WERI-Rb-1 (cell line): ENCODE measurements at regions not wholly inside any gene's neighbourhood (a gene's known extent, or its start where the extent isn't known, plus 50 kb on each side); places are given as distances from the start of the nearest gene placed in this dataset.

Experiments
- DNase-seq: peaks from one replicate; pipeline ENCODE4 v3.0.0-alpha.2; 2020
- H3K27ac ChIP-seq: fragments of 250-450 bp; sonication (Bioruptor Pico); 2 replicates; pipeline ENCODE4 v1.5.1; 2020; ENCODE audit warnings: mild to moderate bottlenecking, moderate library complexity
- H3K27me3 ChIP-seq: fragments of 250-450 bp; sonication (Bioruptor Pico); 2 replicates; pipeline ENCODE4 v1.5.1; 2021; ENCODE audit warnings: mild to moderate bottlenecking, low read depth, moderate library complexity; ENCODE audit not compliant: insufficient read depth, severe bottlenecking
- H3K36me3 ChIP-seq: fragments of 250-450 bp; sonication (Bioruptor Pico); 2 replicates; pipeline ENCODE4 v1.5.1; 2020; ENCODE audit warnings: mild to moderate bottlenecking, moderate library complexity
- H3K4me3 ChIP-seq: 2 replicates; pipeline ENCODE4 v1.5.1; 2011; ENCODE audit warnings: low read depth, mild to moderate bottlenecking, control low read depth, low read length
- H3K9me3 ChIP-seq: fragments of 250-450 bp; sonication (Bioruptor Pico); 2 replicates; pipeline ENCODE4 v1.5.1; 2021; ENCODE audit warnings: mild to moderate bottlenecking, moderate library complexity; ENCODE audit not compliant: severe bottlenecking
- TF ChIP-seq, protein P1 (sequence below): IDR thresholded peaks from 2 replicates; pipeline ENCODE4 v1.5.1; 2011; ENCODE audit warnings: low read depth, mild to moderate bottlenecking, control low read depth, inconsistent platforms, low read length

DNA sequence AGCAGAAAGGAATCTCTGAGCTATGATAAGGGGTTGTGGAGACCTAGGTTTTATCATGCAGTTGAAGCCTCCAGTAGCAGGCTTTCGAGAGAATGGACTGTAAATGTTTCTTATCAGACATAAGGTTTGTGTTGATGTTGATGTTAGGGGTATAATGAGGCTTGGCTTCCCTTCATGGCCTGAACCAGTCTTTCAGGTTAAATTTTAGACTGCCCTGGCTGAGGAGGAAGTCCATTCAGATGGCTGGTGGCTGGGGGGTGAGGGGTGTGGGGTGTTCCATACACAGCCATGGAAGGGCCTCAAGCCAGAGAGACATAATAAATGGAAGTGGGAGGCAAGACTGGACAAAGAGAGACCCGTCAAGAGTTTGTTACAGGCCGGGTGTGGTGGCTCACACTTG, 65.1 kb downstream of the IRF2BPL start:
- H3K4me3 ChIP-seq = no peak overlapping the region
- H3K27me3 ChIP-seq = no peaks in the 10 kb centered on the region
- H3K36me3 ChIP-seq = no peaks in the 10 kb centered on the region
- H3K27ac ChIP-seq = no peak overlapping the region
- DNase-seq = no peak
- TF ChIP-seq, protein P1, sequence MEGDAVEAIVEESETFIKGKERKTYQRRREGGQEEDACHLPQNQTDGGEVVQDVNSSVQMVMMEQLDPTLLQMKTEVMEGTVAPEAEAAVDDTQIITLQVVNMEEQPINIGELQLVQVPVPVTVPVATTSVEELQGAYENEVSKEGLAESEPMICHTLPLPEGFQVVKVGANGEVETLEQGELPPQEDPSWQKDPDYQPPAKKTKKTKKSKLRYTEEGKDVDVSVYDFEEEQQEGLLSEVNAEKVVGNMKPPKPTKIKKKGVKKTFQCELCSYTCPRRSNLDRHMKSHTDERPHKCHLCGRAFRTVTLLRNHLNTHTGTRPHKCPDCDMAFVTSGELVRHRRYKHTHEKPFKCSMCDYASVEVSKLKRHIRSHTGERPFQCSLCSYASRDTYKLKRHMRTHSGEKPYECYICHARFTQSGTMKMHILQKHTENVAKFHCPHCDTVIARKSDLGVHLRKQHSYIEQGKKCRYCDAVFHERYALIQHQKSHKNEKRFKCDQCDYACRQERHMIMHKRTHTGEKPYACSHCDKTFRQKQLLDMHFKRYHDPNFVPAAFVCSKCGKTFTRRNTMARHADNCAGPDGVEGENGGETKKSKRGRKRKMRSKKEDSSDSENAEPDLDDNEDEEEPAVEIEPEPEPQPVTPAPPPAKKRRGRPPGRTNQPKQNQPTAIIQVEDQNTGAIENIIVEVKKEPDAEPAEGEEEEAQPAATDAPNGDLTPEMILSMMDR = no peak
- H3K9me3 ChIP-seq = no peaks in the 10 kb centered on the region

GRCh38 chr14:76962303-76962660, 66.2 kb downstream of the IRF2BPL start:
- TF ChIP-seq, protein P1 = no peak

DNA sequence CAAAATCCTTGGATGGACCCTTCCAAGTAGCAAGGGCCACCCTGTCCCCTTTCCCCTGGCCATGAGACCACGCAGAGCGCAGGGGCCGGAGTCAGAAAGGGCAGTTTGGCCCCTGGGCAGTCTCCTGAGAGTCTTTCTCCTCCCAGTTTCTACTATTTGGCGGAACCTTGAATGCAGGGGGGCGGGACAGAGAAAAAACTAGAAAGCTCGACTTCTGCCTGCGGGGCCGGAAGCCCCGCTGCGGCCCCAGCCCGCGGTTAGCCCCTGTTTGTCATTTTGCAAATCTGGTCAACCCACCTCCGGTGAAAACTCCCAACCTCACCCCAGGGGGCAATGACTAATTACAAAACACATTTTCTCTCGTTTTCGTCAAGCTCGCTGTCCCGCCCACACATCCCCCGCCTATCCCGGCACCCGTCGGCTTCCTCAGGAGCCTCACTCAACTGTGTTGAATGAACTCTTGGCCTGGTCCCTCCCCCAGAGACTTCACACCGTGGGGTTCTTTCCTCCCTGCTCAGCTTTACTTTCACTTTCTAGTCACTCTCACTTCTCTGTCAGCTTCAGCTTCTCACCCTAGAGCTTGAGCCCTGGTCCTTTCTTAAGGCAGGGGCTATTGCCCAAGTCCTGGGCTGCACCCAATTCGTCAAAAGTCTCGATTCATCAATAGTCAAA, 66.7 kb downstream of the IRF2BPL start:
- H3K4me3 ChIP-seq = no peak overlapping the region
- H3K9me3 ChIP-seq = no peaks in the 10 kb centered on the region
- H3K27ac ChIP-seq = no peak overlapping the region
- no peaks in the 10 kb centered on the region for H3K27me3 ChIP-seq
- TF ChIP-seq, protein P1 = no peak
- no peak for DNase-seq
- H3K36me3 ChIP-seq = no peaks in the 10 kb centered on the region

More at GRCh38 chr14:76962303-76962660, 66.2 kb downstream of the IRF2BPL start:
- DNase-seq = no peak
- Histone ChIP-seq H3K4me3 (no peak overlapping the region), H3K36me3 (no peaks in the 10 kb centered on the region), H3K9me3 (no peaks in the 10 kb centered on the region), H3K27ac (no peak overlapping the region), H3K27me3 (no peaks in the 10 kb centered on the region)

- Histone ChIP-seq H3K27me3 (no peaks in the 10 kb centered on the region), H3K36me3 (no peaks in the 10 kb centered on the region), H3K4me3 (no peak overlapping the region), H3K9me3 (no peaks in the 10 kb centered on the region), H3K27ac (peak overlapping the region; percentile 66)
- TF ChIP-seq, protein P1 = no peak
- peak; percentile 77 for DNase-seq
These were observed 69.4 kb downstream of the IRF2BPL start for GRCh38 chr14:76958980-76959710.

DNA sequence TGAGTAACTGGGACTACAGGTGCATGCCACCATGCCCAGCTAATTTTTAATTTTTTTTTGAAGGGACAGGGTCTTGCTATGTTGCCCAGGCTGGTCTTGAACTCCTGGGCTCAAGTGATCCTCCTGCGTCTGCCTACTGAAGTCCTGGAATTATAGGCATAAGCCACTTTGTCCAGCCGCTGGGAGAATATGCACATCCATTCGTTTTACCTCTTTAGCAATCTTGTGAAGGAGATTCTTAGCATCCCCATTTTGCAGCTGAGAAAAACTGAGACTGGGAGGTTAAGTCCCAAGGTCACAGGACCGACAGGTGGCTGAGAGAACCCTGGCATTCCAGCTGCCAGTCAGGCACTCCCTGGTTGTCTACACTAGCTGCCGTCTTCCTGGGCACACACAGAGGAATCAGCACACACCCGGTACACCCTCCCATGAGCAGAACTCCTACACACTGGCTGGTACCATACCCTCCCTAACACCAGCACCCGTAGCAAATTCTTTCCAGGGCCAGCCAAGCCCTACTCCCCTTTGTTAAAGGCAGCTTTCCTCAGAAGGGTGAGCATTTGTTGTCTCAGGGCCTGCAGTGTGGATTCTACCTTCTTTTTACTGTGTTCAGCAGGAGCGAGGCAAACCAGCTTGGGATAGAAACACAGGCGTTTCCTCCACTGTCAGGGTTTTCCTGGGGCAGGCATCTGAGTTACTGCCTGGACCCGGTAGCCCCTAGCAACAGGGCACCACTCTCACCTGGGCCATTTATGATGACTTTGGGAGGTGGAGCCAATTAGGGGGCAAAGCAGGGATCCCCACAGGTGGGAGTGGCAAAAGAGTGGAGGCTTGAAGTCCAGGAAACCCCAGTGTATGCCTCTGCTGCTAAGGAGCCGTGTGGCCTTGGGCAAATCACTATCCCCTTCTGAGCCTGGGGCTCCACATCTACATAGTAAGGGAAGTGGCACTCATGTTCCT, 70.2 kb downstream of the IRF2BPL start:
- Histone ChIP-seq H3K4me3 (no peak overlapping the region), H3K36me3 (no peaks in the 10 kb centered on the region), H3K27ac (peak overlapping the region; percentile 66), H3K27me3 (no peaks in the 10 kb centered on the region), H3K9me3 (no peaks in the 10 kb centered on the region)
- no peak for DNase-seq
- TF ChIP-seq, protein P1 = no peak
